HG02938 (cell line): ENCODE measurements at regions not wholly inside any gene's neighbourhood (a gene's known extent, or its start where the extent isn't known, plus 50 kb on each side); places are given as distances from the start of the nearest gene placed in this dataset.

Experiments
- ATAC-seq: cut with Tn5 transposase; IDR thresholded peaks from one replicate; pipeline ENCODE4 v1.9.1; 2021; ENCODE audit warnings: mild to moderate bottlenecking, moderate library complexity; ENCODE audit not compliant: unreplicated experiment

DNA sequence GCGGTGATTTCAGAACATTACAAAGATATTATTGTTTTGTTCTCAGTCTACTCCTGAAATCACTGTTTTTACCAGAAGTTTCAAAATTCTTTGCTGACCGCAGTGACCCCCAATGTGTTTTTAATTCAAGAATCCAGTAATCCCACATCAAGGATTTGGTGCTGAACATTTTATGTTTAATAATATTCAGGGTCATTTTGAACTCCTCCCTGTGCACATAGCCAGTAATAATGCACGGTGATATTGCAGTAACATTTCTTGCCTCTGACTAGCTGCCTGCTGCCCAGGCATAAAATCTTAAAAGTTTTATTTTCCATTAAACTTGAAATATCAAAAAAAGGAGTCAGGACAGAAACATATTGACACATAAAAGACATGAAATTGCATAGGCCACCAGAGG, 443.4 kb upstream of the NCAM2 start:
- ATAC-seq = no peak

DNA sequence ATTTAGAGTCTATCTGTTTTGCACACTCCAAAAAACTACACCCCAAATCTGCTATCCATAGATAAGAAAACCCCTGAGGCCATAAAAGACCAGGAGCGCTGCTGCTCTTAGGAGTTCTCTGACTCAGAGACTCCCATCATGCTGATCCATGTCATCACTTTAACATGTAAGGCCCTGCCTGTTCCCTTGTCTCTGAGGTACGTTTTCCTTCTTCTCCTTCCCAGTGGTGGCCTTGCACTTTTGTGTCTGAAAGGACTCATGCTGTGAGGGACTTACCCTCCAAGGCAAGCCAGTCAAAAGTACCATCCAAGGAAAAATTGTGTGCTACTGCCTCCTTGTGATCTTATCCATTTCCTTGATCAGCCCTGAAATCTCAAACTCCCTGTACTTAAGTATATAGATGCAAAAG, 427.4 kb upstream of the NCAM2 start:
- ATAC-seq = no peak

GRCh38 chr21:20572582-20572981, 425.6 kb upstream of the NCAM2 start:
- ATAC-seq = no peak

DNA sequence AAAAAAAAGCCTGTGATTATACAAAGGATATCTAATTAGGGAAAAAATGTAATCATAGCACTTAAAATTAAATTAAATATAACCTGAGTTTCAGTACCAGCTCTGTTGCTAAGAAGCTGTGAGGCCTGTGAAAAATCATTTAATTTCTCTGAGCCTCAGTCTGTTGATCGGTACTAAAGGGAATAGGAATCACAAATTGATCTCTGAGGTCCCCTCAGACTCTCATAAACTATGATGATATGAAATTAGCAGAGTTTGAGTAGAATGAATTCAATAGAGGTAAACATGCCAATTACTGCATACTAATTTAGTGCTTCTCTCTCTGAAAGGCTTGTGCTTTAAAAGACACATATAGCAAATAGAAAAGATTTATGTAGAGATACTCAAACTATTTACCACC, 416.8 kb upstream of the NCAM2 start:
- ATAC-seq = no peak

DNA sequence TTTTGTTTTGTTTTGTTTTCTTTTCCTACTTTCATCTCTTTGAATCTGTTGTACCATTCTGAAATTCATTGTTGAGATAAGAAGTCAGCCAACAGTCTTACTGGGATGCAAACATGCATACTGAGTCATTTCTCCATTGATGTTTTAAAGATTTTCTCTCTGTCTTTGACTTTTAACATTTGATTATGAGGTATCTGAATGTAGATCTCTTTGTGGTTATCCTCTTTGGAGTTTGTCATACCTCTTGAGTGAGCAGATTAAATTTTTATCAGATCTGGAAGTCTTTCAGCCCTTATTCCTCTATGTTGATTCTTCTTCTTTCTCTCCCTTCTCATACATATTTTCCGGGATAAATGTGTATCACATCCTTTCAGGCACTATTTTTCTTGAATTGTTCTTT, 406.9 kb upstream of the NCAM2 start:
- no peak for ATAC-seq

DNA sequence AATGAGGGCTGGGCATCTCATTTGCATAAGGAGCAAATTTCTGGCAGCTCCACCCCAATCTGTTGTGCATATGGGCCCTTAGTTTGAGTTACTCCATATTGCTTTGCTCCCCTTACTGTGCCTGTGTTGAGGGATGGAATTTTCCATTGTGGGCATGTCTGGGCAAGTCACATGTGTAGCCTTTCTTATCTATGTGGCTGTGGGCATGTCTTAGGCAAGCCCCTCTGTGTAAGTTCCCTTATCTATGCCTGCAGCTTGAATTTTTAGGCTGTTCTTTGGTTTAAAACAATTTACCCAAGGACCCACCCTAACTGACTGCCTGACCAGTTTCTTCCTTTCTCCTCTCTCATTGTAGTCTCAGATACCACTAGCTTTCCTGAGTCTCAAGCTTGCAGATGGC, 405.7 kb upstream of the NCAM2 start:
- no peak for ATAC-seq

- no peak for ATAC-seq
Observed at GRCh38 chr21:20603236-20603635, 395.0 kb upstream of the NCAM2 start.

DNA sequence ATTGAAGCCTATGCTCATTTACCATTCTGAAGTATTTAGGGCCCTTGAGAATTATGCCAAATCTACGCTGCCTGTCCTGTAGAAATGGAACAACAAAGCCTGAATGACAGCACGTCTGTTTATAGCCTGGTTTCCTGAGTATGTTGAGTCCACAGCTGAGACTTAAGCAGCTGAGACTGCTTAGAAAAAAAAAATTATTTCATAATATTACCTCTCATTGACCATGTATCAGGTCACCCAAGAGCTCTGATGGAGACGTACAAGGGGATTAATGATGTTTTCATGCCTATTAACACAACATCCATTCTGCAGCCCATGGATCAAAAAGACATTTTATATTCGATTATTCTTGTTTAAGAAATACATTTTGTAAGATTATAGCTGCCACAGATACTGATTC, 387.2 kb upstream of the NCAM2 start:
- no peak for ATAC-seq

GRCh38 chr21:20613654-20614053, 384.6 kb upstream of the NCAM2 start:
- ATAC-seq = no peak

GRCh38 chr21:20617130-20617529, 381.1 kb upstream of the NCAM2 start:
- ATAC-seq = no peak

- no peak for ATAC-seq
Observed at GRCh38 chr21:20618878-20619277, 379.3 kb upstream of the NCAM2 start.

DNA sequence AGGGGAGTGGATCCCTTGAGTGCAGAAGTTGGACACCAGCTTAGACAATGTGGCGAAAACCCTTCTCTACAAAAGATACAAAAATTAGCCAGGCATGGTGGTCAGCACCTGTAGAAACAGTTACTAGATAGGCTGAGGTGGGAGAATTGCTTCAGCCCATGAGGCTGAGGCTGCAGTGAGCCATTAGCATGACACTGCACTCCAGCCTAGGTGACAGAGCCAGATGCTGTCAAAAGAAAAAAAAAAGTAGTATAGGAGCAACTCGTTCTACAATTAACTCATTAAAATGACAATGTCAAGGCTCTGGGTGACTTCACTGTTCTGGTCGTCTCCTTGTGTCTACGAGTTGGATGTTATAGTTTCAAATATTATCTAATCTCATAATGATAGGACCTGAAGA, 370.6 kb upstream of the NCAM2 start:
- ATAC-seq = no peak

DNA sequence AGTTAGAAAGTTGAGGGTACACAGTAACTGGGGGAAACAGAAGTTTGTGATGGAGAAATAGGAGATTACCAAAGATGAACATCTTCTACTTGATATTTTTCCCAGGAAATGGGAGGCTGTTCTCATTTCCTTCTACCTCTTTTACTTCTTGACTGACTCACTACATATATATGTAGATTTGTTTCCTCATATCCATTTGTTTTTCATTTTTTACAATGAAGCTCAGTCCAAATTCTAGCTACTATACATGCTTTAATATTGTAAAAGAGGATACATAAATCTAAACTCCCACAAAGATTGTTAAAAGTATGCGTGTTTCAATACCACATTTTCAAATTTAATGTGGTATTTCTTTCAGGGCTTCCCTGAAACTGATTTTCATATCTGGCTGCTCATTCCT, 366.6 kb upstream of the NCAM2 start:
- ATAC-seq = no peak

GRCh38 chr21:20639026-20639425, 359.2 kb upstream of the NCAM2 start:
- no peak for ATAC-seq

- ATAC-seq = no peak
Observed at GRCh38 chr21:20641241-20641640, 357.0 kb upstream of the NCAM2 start.

DNA sequence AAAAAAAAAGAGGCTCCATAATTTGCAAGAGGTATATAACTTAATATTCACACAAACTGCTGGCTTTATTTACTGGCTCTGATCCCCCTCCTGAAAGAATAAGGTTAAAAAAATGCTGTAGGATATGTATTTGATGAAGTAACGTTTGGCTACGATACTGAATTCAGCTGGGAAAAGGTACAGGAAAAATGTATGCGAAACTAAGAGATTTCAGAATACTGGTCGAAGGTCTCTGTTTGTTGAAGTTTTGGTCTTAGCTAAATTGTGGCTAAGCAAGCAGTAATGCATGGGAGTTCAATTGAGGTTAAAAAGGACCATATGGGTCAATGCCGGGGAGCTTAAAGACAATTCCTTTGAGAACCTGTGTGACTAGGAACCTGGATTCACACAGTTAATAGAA, 355.5 kb upstream of the NCAM2 start:
- no peak for ATAC-seq

DNA sequence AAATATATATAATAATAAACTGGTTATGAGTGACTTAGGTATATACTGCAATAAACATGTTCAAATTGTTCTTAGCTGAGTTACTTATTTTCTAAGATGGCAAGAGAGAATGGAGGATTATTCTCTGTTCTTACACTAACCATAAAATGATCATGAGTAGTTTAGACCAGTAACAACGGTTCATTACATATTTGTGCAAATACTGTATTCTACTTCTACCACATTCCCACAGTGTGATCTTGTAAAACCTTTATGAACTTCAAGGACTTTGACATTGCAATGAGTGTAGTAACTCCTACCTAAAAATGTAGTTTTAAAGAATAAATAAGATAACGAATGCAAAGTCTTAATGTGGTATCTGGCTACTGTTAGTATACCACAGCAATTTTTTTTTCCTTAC, 353.7 kb upstream of the NCAM2 start:
- ATAC-seq = no peak

- no peak for ATAC-seq
Observed at GRCh38 chr21:20645344-20645743, 352.9 kb upstream of the NCAM2 start.

DNA sequence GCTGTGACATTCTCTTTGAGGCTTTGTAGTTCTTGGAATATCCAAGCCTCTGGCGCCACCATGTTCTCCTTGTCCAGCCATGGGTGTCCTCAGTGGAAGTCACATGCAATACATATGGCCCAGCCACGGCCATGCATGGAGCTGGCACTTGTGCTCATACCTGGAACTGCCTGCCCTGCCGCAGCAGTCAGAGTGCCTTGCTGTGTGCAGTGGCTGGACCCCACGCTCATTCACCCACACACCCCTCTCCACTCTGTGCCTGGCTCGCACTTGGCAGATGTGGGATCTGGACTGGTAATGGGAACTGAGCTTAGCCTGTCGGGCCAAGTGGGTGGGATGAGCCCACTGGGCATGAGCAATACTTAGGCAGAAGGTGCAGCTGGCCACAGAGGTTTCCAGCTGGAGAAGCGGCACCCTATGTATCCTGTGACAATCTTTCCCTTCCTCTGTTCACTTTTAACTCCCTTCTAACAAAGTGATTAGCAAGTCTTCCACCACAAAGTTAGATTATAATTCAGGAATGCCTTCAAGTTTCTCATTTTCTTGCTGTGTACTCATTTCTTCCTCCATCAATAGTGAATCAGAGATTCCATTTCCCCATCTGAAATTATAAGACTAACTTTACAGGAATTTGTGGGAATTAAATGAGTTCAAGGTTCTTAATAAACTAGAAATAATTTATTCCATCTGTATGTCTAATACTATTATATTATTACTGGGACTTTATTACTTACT, 351.6 kb upstream of the NCAM2 start:
- ATAC-seq = no peak

GRCh38 chr21:20647607-20648006, 350.6 kb upstream of the NCAM2 start:
- no peak for ATAC-seq

GRCh38 chr21:20649231-20649630, 349.0 kb upstream of the NCAM2 start:
- ATAC-seq = no peak

DNA sequence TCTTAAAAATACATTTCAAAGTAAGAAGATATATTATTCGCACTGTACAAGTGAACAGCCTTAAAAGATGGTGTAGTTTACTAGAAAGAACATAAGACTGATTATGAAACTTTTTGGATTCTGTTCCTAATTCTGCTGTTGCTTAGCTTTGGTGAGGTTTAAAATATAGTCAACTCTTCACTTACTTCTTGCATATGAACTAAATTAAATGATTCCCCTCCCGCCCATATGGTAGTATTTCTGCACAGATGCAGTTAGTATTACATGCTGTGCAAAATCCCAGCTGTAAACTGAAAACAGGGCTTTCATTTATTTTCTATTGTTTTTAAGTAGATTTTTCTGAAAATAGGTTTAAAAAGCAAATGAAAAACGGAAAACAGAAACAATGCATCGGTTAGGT, 345.4 kb upstream of the NCAM2 start:
- ATAC-seq = no peak

DNA sequence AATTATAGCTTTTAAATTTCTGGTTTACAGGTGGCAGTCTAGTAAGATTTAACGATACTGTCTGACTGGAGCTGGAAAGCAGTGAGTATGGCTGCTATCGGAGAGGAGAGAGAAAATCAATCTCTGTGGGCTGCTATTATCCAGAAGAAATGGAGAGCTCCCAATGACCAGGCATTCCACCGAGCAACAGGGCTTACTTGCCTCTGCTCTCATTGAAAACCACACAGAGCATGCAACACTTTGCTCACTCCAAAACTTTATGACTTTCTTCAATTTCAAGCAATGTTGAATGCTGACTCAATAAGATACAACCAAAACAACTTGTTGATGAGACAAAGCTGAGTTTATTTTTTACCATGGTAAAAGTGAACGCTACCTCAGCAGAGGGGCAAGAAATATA, 337.0 kb upstream of the NCAM2 start:
- no peak for ATAC-seq
